OCI-LY7 (cell line): ENCODE measurements at regions not wholly inside any gene's neighbourhood (a gene's known extent, or its start where the extent isn't known, plus 50 kb on each side); places are given as distances from the start of the nearest gene placed in this dataset.

Experiments
- EZH2phosphoT487 ChIP-seq: fragments of 200-600 bp; sonication (generic); IDR thresholded peaks from 2 replicates; pipeline ENCODE4 v1.6.1; 2018; ENCODE audit warnings: low read depth, borderline replicate concordance, mild to moderate bottlenecking, mixed run types, antibody characterized with exemption, low read length, moderate library complexity, mixed read lengths
- TF ChIP-seq, protein P1 (sequence below): fragments of 200-600 bp; sonication (generic); conservative IDR thresholded peaks from 2 replicates; pipeline ENCODE4 v1.5.1; 2014; ENCODE audit warnings: mild to moderate bottlenecking, antibody characterized with exemption, low read length, moderate library complexity, mixed read lengths

GRCh38 chr7:7054252-7054830 is 128.0 kb upstream of the C1GALT1 start:
- TF ChIP-seq, protein P1, sequence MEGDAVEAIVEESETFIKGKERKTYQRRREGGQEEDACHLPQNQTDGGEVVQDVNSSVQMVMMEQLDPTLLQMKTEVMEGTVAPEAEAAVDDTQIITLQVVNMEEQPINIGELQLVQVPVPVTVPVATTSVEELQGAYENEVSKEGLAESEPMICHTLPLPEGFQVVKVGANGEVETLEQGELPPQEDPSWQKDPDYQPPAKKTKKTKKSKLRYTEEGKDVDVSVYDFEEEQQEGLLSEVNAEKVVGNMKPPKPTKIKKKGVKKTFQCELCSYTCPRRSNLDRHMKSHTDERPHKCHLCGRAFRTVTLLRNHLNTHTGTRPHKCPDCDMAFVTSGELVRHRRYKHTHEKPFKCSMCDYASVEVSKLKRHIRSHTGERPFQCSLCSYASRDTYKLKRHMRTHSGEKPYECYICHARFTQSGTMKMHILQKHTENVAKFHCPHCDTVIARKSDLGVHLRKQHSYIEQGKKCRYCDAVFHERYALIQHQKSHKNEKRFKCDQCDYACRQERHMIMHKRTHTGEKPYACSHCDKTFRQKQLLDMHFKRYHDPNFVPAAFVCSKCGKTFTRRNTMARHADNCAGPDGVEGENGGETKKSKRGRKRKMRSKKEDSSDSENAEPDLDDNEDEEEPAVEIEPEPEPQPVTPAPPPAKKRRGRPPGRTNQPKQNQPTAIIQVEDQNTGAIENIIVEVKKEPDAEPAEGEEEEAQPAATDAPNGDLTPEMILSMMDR = no peak
- TF ChIP-seq EZH2phosphoT487 = no peak
